Spleen (tissue), 7 donors: ENCODE measurements at regions not wholly inside any gene's neighbourhood (a gene's known extent, or its start where the extent isn't known, plus 50 kb on each side); places are given as distances from the start of the nearest gene placed in this dataset.

Experiments
- POLR2A ChIP-seq, 3 donors: fragments of 450-650 bp; IDR thresholded peaks; one replicate each; pipeline ENCODE4 v1.5.1; 2017; ENCODE audit warnings: antibody characterized with exemption in 3 of 3, mild to moderate bottlenecking in 1 of 3
- TF ChIP-seq, protein P1 (sequence below), 11 experiments: fragments of 200-600 bp in 7 of 11; fragments of 450-650 bp in 4 of 11; sonication (generic) in 4 of 11; IDR thresholded peaks in 8 of 11; conservative IDR thresholded peaks in 3 of 11; 1 replicate in 7 of 11; 2 replicates in 4 of 11; pipeline versions ENCODE4 v1.4.0 to v1.8.0; 2016 to 2021; ENCODE audit warnings: antibody characterized with exemption in 11 of 11, inconsistent platforms in 4 of 11, mild to moderate bottlenecking in 1 of 11
- donor health status: DM: no; HTN: no; CAD: no; lungs with moderate emphysema.
- donor health status: DM: no; HTN: no; CAD: no.
- donor health status: DM: no; HTN: no; CAD: no.

DNA sequence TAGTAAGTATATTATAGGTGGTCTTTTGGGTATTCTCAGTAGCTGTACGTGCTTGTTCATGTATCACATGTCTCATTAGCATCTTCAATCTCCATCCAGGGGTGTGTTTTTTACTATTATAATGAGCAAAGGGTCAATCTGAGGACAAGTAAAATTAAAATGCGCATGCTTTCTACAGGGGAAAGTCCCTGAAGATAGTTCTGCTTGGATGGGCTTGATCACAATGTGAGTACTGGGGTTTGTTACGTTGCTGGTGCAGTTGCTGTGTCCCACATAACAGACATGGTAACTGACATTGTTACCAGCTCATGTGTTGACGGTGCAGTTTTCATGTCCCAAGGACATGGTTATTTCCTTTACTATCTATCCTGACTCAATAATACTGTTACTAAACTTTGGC, 65.9 kb downstream of the UCHL1 start:
- TF ChIP-seq, protein P1, sequence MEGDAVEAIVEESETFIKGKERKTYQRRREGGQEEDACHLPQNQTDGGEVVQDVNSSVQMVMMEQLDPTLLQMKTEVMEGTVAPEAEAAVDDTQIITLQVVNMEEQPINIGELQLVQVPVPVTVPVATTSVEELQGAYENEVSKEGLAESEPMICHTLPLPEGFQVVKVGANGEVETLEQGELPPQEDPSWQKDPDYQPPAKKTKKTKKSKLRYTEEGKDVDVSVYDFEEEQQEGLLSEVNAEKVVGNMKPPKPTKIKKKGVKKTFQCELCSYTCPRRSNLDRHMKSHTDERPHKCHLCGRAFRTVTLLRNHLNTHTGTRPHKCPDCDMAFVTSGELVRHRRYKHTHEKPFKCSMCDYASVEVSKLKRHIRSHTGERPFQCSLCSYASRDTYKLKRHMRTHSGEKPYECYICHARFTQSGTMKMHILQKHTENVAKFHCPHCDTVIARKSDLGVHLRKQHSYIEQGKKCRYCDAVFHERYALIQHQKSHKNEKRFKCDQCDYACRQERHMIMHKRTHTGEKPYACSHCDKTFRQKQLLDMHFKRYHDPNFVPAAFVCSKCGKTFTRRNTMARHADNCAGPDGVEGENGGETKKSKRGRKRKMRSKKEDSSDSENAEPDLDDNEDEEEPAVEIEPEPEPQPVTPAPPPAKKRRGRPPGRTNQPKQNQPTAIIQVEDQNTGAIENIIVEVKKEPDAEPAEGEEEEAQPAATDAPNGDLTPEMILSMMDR (IDR thresholded peaks at IDR 0.05 in 8 of 11, conservative IDR thresholded peaks at IDR 0.05 in 3 of 11), result no peak
- TF ChIP-seq POLR2A (IDR thresholded peaks at IDR 0.05), result no peak
